Stimulated activated CD8-positive, alpha-beta memory T cell treated with anti-CD3 and anti-CD28 coated beads, Interleukin-2, amount 100 ng/mL, for 48 hours (primary cell): ENCODE measurements at regions not wholly inside any gene's neighbourhood (a gene's known extent, or its start where the extent isn't known, plus 50 kb on each side); places are given as distances from the start of the nearest gene placed in this dataset.
"Not testable (repeated sequence)": the region's sequence is repeated elsewhere in the genome, so short reads cannot be mapped to it uniquely, and the experiment has no call there.

ENCODE experiments used
- DNase-seq, 2 donors: peaks; one replicate each; pipeline ENCODE4 v3.0.0-alpha.2; 2020; ENCODE audit warnings: low read depth in 2 of 2

DNA sequence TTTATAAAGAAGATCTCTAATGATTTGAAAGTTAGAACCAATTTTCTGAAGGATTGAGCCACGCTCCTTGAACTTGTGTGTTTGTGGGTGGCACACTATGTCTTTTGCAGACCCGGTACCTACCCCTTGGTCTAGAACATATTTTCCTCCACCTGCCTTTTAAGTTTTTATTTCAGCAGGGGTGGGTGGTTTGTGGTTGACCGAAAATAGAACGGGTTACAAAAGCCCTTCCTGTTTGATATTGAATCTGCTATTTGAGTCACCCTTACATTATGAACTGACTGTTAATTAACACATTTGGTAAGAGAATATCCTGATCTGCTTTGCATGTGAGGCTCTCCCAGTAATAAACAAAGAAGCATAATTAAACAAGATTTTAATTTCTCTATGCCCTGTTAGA is 697.5 kb downstream of the GOLGA6L6 start:
- DNase-seq: not testable (repeated sequence)
